MG63 (cell line): ENCODE measurements at regions not wholly inside any gene's neighbourhood (a gene's known extent, or its start where the extent isn't known, plus 50 kb on each side); places are given as distances from the start of the nearest gene placed in this dataset.

Experiments
- DNase-seq: peaks from one replicate; pipeline ENCODE4 v3.0.0-alpha.2; 2020
- H3K27me3 ChIP-seq: fragments of 250-450 bp; sonication (Bioruptor Pico); 2 replicates; pipeline ENCODE4 v1.5.1; 2020; ENCODE audit warnings: mild to moderate bottlenecking, moderate library complexity
- H3K36me3 ChIP-seq: fragments of 250-450 bp; sonication (Bioruptor Pico); 2 replicates; pipeline ENCODE4 v1.5.1; 2020; ENCODE audit warnings: mild to moderate bottlenecking, moderate library complexity
- H3K4me3 ChIP-seq: fragments of 250-450 bp; sonication (Bioruptor Pico); 2 replicates; pipeline ENCODE4 v1.5.1; 2020; ENCODE audit warnings: mild to moderate bottlenecking, moderate library complexity
- H3K9me3 ChIP-seq: fragments of 250-450 bp; sonication (Bioruptor Pico); 2 replicates; pipeline ENCODE4 v1.5.1; 2020; ENCODE audit warnings: mild to moderate bottlenecking, moderate library complexity

GRCh38 chr11:27968461-27968860 lies 139.5 kb downstream of the KIF18A start:
- DNase-seq = no peak

GRCh38 chr11:27965559-27965958 lies 142.4 kb downstream of the KIF18A start:
- no peaks in the 10 kb centered on the region for H3K36me3 ChIP-seq
- DNase-seq = no peak
- H3K9me3 ChIP-seq = no peaks in the 10 kb centered on the region
- H3K27me3 ChIP-seq = no peaks in the 10 kb centered on the region
- no peak overlapping the region for H3K4me3 ChIP-seq

More at GRCh38 chr11:27968461-27968860, 139.5 kb downstream of the KIF18A start:
- no peak overlapping the region for H3K4me3 ChIP-seq
- H3K27me3 ChIP-seq = no peaks in the 10 kb centered on the region
- H3K9me3 ChIP-seq = no peaks in the 10 kb centered on the region
- no peaks in the 10 kb centered on the region for H3K36me3 ChIP-seq

GRCh38 chr11:27963370-27963769 lies 144.6 kb downstream of the KIF18A start:
- no peak for DNase-seq
- Histone ChIP-seq H3K9me3 (no peaks in the 10 kb centered on the region), H3K4me3 (no peak overlapping the region), H3K27me3 (no peaks in the 10 kb centered on the region), H3K36me3 (no peaks in the 10 kb centered on the region)

GRCh38 chr11:27949951-27950738 lies 157.8 kb downstream of the KIF18A start:
- no peaks in the 10 kb centered on the region for H3K9me3 ChIP-seq
- H3K27me3 ChIP-seq = no peaks in the 10 kb centered on the region
- H3K36me3 ChIP-seq = no peaks in the 10 kb centered on the region
- DNase-seq = no peak
- H3K4me3 ChIP-seq = no peak overlapping the region

- Histone ChIP-seq H3K9me3 (no peaks in the 10 kb centered on the region), H3K36me3 (no peaks in the 10 kb centered on the region), H3K4me3 (no peak overlapping the region), H3K27me3 (no peaks in the 10 kb centered on the region)
- DNase-seq = no peak
Observed at GRCh38 chr11:27945348-27945747, 162.6 kb downstream of the KIF18A start.

GRCh38 chr11:27938011-27938410 lies 169.9 kb downstream of the KIF18A start:
- H3K9me3 ChIP-seq = no peaks in the 10 kb centered on the region
- no peaks in the 10 kb centered on the region for H3K27me3 ChIP-seq
- H3K36me3 ChIP-seq = no peaks in the 10 kb centered on the region
- DNase-seq = no peak
- no peak overlapping the region for H3K4me3 ChIP-seq

GRCh38 chr11:27934830-27935145 lies 173.2 kb downstream of the KIF18A start:
- H3K9me3 ChIP-seq = no peaks in the 10 kb centered on the region
- H3K36me3 ChIP-seq = no peaks in the 10 kb centered on the region
- DNase-seq = peak; percentile 51
- no peaks in the 10 kb centered on the region for H3K27me3 ChIP-seq
- H3K4me3 ChIP-seq = no peak overlapping the region

- peak; percentile 32 for DNase-seq
- no peaks in the 10 kb centered on the region for H3K27me3 ChIP-seq
- H3K4me3 ChIP-seq = no peak overlapping the region
- H3K36me3 ChIP-seq = no peaks in the 10 kb centered on the region
- H3K9me3 ChIP-seq = no peaks in the 10 kb centered on the region
Observed at GRCh38 chr11:27933992-27934829, 173.7 kb downstream of the KIF18A start.

GRCh38 chr11:27931770-27932169 lies 176.2 kb downstream of the KIF18A start:
- no peak for DNase-seq
- Histone ChIP-seq H3K9me3 (no peaks in the 10 kb centered on the region), H3K4me3 (no peak overlapping the region), H3K36me3 (no peaks in the 10 kb centered on the region), H3K27me3 (no peaks in the 10 kb centered on the region)

- DNase-seq = no peak
- Histone ChIP-seq H3K4me3 (no peak overlapping the region), H3K9me3 (no peaks in the 10 kb centered on the region), H3K36me3 (no peaks in the 10 kb centered on the region), H3K27me3 (no peaks in the 10 kb centered on the region)
Observed at GRCh38 chr11:27930946-27931345, 177.0 kb downstream of the KIF18A start.

- H3K27me3 ChIP-seq = no peaks in the 10 kb centered on the region
- no peak overlapping the region for H3K4me3 ChIP-seq
- DNase-seq = no peak
- no peaks in the 10 kb centered on the region for H3K9me3 ChIP-seq
- H3K36me3 ChIP-seq = no peaks in the 10 kb centered on the region
Observed at GRCh38 chr11:27928809-27929208, 179.1 kb downstream of the KIF18A start.

- no peak for DNase-seq
Observed at GRCh38 chr11:27926981-27927481, 180.9 kb downstream of the KIF18A start.

GRCh38 chr11:27926486-27926885 lies 181.5 kb downstream of the KIF18A start:
- DNase-seq = no peak
- H3K9me3 ChIP-seq = no peaks in the 10 kb centered on the region

More at GRCh38 chr11:27926981-27927481, 180.9 kb downstream of the KIF18A start:
- Histone ChIP-seq H3K9me3 (no peaks in the 10 kb centered on the region), H3K36me3 (no peaks in the 10 kb centered on the region), H3K4me3 (no peak overlapping the region), H3K27me3 (no peaks in the 10 kb centered on the region)

GRCh38 chr11:27921472-27921871 lies 186.5 kb downstream of the KIF18A start:
- H3K9me3 ChIP-seq = no peaks in the 10 kb centered on the region
- no peak overlapping the region for H3K4me3 ChIP-seq
- H3K27me3 ChIP-seq = no peaks in the 10 kb centered on the region
- no peak for DNase-seq
- no peaks in the 10 kb centered on the region for H3K36me3 ChIP-seq

More at GRCh38 chr11:27926486-27926885, 181.5 kb downstream of the KIF18A start:
- Histone ChIP-seq H3K36me3 (no peaks in the 10 kb centered on the region), H3K4me3 (no peak overlapping the region), H3K27me3 (no peaks in the 10 kb centered on the region)

GRCh38 chr11:27916541-27917100 lies 191.3 kb downstream of the KIF18A start:
- H3K4me3 ChIP-seq = no peak overlapping the region
- H3K36me3 ChIP-seq = no peaks in the 10 kb centered on the region
- H3K27me3 ChIP-seq = no peaks in the 10 kb centered on the region
- H3K9me3 ChIP-seq = no peaks in the 10 kb centered on the region
- no peak for DNase-seq

- no peaks in the 10 kb centered on the region for H3K9me3 ChIP-seq
Observed at GRCh38 chr11:27914080-27914479, 193.9 kb downstream of the KIF18A start.

GRCh38 chr11:27913650-27914049 lies 194.3 kb downstream of the KIF18A start:
- H3K36me3 ChIP-seq = no peaks in the 10 kb centered on the region
- no peaks in the 10 kb centered on the region for H3K9me3 ChIP-seq
- no peaks in the 10 kb centered on the region for H3K27me3 ChIP-seq
- H3K4me3 ChIP-seq = no peak overlapping the region
- peak; percentile 57 for DNase-seq

More at GRCh38 chr11:27914080-27914479, 193.9 kb downstream of the KIF18A start:
- H3K36me3 ChIP-seq = no peaks in the 10 kb centered on the region
- DNase-seq = no peak
- no peak overlapping the region for H3K4me3 ChIP-seq
- no peaks in the 10 kb centered on the region for H3K27me3 ChIP-seq
